Stimulated activated CD8-positive, alpha-beta memory T cell treated with anti-CD3 and anti-CD28 coated beads, Interleukin-2, amount 100 ng/mL, for 1 hour (primary cell): ENCODE measurements at regions not wholly inside any gene's neighbourhood (a gene's known extent, or its start where the extent isn't known, plus 50 kb on each side); places are given as distances from the start of the nearest gene placed in this dataset.
A peak's percentile ranks its signal among the peaks of the same experiment; 100 is the strongest.
"Not testable (repeated sequence)": the region's sequence is repeated elsewhere in the genome, so short reads cannot be mapped to it uniquely, and the experiment has no call there.

Source experiments
- DNase-seq, 2 donors: peaks; one replicate each; pipeline ENCODE4 v3.0.0-alpha.2; 2020; ENCODE audit warnings: low read depth in 2 of 2

- DNase-seq: no peak
Measured at GRCh38 chr10:62589689-62590088, 214.8 kb upstream of the ADO start.

GRCh38 chr10:62590306-62590705, 214.2 kb upstream of the ADO start:
- no peak for DNase-seq

- peak in 1 of 2 donors; percentile 14 for DNase-seq
Measured at GRCh38 chr10:62594093-62594520, 210.4 kb upstream of the ADO start.

GRCh38 chr10:62597226-62597625, 207.3 kb upstream of the ADO start:
- no peak for DNase-seq

GRCh38 chr10:62599161-62599560, 205.4 kb upstream of the ADO start:
- DNase-seq: no peak

GRCh38 chr10:62606551-62606950, 198.0 kb upstream of the ADO start:
- DNase-seq: not testable (repeated sequence)

- DNase-seq: not testable (repeated sequence)
Measured at GRCh38 chr10:62608189-62608875, 196.2 kb upstream of the ADO start.

- DNase-seq: peak; percentile 52 to 53
Measured at GRCh38 chr10:62610649-62611229, 193.8 kb upstream of the ADO start.

GRCh38 chr10:62613424-62613823, 191.1 kb upstream of the ADO start:
- DNase-seq: no peak

- no peak for DNase-seq
Measured at GRCh38 chr10:62613859-62614258, 190.7 kb upstream of the ADO start.

GRCh38 chr10:62614389-62615157, 189.9 kb upstream of the ADO start:
- no peak for DNase-seq

GRCh38 chr10:62616885-62617590, 187.5 kb upstream of the ADO start:
- DNase-seq: no peak

GRCh38 chr10:62617652-62618051, 186.9 kb upstream of the ADO start:
- no peak for DNase-seq

GRCh38 chr10:62618054-62618453, 186.5 kb upstream of the ADO start:
- DNase-seq: no peak

GRCh38 chr10:62618576-62619412, 185.7 kb upstream of the ADO start:
- no peak for DNase-seq

- no peak for DNase-seq
Measured at GRCh38 chr10:62619413-62619738, 185.1 kb upstream of the ADO start.

GRCh38 chr10:62620491-62620890, 184.0 kb upstream of the ADO start:
- no peak for DNase-seq

- DNase-seq: no peak
Measured at GRCh38 chr10:62623223-62623622, 181.3 kb upstream of the ADO start.

- DNase-seq: no peak
Measured at GRCh38 chr10:62625484-62625883, 179.0 kb upstream of the ADO start.

GRCh38 chr10:62626079-62626478, 178.4 kb upstream of the ADO start:
- no peak for DNase-seq

GRCh38 chr10:62626817-62627216, 177.7 kb upstream of the ADO start:
- no peak for DNase-seq

GRCh38 chr10:62627983-62628382, 176.5 kb upstream of the ADO start:
- no peak for DNase-seq
